A549 (cell line): ENCODE measurements at regions not wholly inside any gene's neighbourhood (a gene's known extent, or its start where the extent isn't known, plus 50 kb on each side); places are given as distances from the start of the nearest gene placed in this dataset.

Experiments used
- HDAC2 ChIP-seq: fragments of 200-600 bp; sonication (generic); IDR thresholded peaks from 2 replicates; pipeline ENCODE4 v1.6.1; 2016
- RCOR1 ChIP-seq: fragments of 150-350 bp; IDR thresholded peaks from 2 replicates; pipeline ENCODE4 v1.6.1; 2014; ENCODE audit warnings: antibody characterized with exemption, low read length, low read depth
- SREBF2 ChIP-seq: fragments of 450-650 bp; IDR thresholded peaks from 2 replicates; pipeline ENCODE4 v1.6.1; 2014; ENCODE audit warnings: mild to moderate bottlenecking, moderate library complexity
- TF ChIP-seq, protein P1 (sequence below): fragments of >200 bp; sonication (Bioruptor Twin); formaldehyde crosslinking; IDR thresholded peaks from 3 replicates; pipeline ENCODE4 v1.5.1; 2016

DNA sequence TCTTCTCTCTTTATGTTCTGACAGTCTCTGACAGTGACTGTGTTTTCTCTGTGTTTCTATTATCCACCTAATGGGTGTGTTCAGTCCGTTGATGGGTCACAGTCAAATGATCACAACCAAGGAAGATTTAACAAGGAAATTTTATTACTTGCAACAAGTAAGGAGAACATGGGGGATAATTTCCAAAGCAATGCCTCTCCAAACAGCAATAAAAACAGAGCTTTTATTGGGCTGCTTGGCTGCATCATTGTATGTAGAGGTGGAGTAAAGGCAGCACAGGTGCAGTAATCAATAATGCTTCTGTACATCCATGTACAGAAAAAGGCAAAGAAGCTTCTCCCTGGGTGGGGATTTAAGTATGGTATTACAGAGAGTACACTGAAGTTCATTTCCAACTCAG, 1525.6 kb downstream of the REEP3 start:
- TF ChIP-seq, protein P1, sequence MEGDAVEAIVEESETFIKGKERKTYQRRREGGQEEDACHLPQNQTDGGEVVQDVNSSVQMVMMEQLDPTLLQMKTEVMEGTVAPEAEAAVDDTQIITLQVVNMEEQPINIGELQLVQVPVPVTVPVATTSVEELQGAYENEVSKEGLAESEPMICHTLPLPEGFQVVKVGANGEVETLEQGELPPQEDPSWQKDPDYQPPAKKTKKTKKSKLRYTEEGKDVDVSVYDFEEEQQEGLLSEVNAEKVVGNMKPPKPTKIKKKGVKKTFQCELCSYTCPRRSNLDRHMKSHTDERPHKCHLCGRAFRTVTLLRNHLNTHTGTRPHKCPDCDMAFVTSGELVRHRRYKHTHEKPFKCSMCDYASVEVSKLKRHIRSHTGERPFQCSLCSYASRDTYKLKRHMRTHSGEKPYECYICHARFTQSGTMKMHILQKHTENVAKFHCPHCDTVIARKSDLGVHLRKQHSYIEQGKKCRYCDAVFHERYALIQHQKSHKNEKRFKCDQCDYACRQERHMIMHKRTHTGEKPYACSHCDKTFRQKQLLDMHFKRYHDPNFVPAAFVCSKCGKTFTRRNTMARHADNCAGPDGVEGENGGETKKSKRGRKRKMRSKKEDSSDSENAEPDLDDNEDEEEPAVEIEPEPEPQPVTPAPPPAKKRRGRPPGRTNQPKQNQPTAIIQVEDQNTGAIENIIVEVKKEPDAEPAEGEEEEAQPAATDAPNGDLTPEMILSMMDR = no peak
- no peak for TF ChIP-seq RCOR1
- TF ChIP-seq SREBF2 = no peak
- TF ChIP-seq HDAC2 = no peak
